ENCODE measurements at regions not wholly inside any gene's neighbourhood (a gene's known extent, or its start where the extent isn't known, plus 50 kb on each side); places are given as distances from the start of the nearest gene placed in this dataset.

DNA sequence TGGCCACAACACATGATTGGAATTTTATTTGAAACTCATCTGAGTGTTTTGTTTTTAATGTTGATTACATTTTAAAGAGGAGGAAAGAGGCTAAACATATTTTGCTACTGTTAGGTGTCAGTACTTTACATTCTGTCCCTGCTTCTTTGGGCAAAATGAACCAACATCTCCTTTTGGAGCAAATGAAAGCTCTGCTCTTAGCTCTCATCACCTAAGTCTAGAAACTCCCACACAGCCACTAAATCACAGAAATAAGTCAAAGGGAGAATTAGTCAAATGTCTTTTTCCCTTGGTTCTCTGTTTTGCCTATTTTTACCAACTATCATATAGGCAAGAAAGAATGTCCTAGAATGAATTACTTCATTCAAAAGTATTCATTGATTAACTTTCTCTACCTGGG, 666.8 kb downstream of the RNF144A start:
- Histone ChIP-seq H3F3A (ENCODE audit: insufficient read depth, low read length, poor library complexity, severe bottlenecking) (no peaks in the 10 kb centered on the region), H3K4me3 (ENCODE audit: low read length) (no peak overlapping the region), H3K27ac (ENCODE audit: low read length) (no peak overlapping the region), H3K9ac (ENCODE audit: low read length) (no peak overlapping the region), H3K79me2 (replicated peaks; ENCODE audit: insufficient read depth, low read length) (no peaks in the 10 kb centered on the region), H2AFZ (ENCODE audit: low read depth, low read length) (no peak overlapping the region), H3K36me3 (ENCODE audit: insufficient read depth, low read length) (no peaks in the 10 kb centered on the region), H3K9me3 (ENCODE audit: low read length) (no peaks in the 10 kb centered on the region), H3K4me2 (ENCODE audit: low read length) (no peak overlapping the region), H3K27me3 (ENCODE audit: insufficient read depth, low read depth, low read length) (no peaks in the 10 kb centered on the region), H3K9me2 (ENCODE audit: insufficient read depth, low read length) (no peaks in the 10 kb centered on the region), H4K20me1 (ENCODE audit: insufficient read depth) (no peaks in the 10 kb centered on the region)
- TF ChIP-seq, protein P1, sequence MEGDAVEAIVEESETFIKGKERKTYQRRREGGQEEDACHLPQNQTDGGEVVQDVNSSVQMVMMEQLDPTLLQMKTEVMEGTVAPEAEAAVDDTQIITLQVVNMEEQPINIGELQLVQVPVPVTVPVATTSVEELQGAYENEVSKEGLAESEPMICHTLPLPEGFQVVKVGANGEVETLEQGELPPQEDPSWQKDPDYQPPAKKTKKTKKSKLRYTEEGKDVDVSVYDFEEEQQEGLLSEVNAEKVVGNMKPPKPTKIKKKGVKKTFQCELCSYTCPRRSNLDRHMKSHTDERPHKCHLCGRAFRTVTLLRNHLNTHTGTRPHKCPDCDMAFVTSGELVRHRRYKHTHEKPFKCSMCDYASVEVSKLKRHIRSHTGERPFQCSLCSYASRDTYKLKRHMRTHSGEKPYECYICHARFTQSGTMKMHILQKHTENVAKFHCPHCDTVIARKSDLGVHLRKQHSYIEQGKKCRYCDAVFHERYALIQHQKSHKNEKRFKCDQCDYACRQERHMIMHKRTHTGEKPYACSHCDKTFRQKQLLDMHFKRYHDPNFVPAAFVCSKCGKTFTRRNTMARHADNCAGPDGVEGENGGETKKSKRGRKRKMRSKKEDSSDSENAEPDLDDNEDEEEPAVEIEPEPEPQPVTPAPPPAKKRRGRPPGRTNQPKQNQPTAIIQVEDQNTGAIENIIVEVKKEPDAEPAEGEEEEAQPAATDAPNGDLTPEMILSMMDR (IDR thresholded peaks at IDR 0.05; ENCODE audit: poor library complexity, severe bottlenecking), result no peak
- no peak for TF ChIP-seq EZH2 (IDR thresholded peaks at IDR 0.05; ENCODE audit: borderline replicate concordance, insufficient read depth, low read length, poor library complexity, severe bottlenecking)
- no peak for TF ChIP-seq TAF1 (IDR thresholded peaks at IDR 0.05; ENCODE audit: low read depth)
- no peak for TF ChIP-seq POLR2AphosphoS5 (IDR thresholded peaks at IDR 0.05)
- TF ChIP-seq MXI1 (conservative IDR thresholded peaks at IDR 0.05; ENCODE audit: poor library complexity, severe bottlenecking), result no peak
- no peak for TF ChIP-seq SMC3 (conservative IDR thresholded peaks at IDR 0.05; ENCODE audit: poor library complexity)
- TF ChIP-seq, protein P2, sequence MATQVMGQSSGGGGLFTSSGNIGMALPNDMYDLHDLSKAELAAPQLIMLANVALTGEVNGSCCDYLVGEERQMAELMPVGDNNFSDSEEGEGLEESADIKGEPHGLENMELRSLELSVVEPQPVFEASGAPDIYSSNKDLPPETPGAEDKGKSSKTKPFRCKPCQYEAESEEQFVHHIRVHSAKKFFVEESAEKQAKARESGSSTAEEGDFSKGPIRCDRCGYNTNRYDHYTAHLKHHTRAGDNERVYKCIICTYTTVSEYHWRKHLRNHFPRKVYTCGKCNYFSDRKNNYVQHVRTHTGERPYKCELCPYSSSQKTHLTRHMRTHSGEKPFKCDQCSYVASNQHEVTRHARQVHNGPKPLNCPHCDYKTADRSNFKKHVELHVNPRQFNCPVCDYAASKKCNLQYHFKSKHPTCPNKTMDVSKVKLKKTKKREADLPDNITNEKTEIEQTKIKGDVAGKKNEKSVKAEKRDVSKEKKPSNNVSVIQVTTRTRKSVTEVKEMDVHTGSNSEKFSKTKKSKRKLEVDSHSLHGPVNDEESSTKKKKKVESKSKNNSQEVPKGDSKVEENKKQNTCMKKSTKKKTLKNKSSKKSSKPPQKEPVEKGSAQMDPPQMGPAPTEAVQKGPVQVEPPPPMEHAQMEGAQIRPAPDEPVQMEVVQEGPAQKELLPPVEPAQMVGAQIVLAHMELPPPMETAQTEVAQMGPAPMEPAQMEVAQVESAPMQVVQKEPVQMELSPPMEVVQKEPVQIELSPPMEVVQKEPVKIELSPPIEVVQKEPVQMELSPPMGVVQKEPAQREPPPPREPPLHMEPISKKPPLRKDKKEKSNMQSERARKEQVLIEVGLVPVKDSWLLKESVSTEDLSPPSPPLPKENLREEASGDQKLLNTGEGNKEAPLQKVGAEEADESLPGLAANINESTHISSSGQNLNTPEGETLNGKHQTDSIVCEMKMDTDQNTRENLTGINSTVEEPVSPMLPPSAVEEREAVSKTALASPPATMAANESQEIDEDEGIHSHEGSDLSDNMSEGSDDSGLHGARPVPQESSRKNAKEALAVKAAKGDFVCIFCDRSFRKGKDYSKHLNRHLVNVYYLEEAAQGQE (IDR thresholded peaks at IDR 0.05; ENCODE audit: borderline replicate concordance), result no peak

DNA sequence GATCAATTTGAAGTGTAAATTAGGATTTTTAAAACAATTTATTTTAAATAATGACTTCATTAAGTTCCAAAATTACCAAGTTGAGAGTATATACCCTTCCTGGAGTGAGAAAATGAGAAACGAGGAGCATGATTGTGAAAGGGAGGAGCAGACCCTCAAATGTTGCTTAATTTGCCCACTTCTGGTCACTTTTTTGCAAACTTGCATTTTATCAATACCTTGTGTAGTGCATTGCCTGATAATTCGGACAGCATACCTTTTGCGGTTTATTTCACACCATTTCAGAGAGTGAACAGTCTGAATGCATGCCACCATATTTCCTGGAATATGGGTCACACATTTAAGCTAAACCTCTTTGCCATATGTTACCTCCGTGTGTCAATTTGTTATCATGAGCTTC, 669.7 kb downstream of the RNF144A start:
- no peak overlapping the region for H3K27ac ChIP-seq (ENCODE audit: low read length)
- no peak overlapping the region for H3K9ac ChIP-seq (ENCODE audit: low read length)
- no peaks in the 10 kb centered on the region for H3K36me3 ChIP-seq (ENCODE audit: insufficient read depth, low read length)
- H2AFZ ChIP-seq (ENCODE audit: low read depth, low read length), result no peak overlapping the region
- no peaks in the 10 kb centered on the region for H3K9me2 ChIP-seq (ENCODE audit: insufficient read depth, low read length)
- H3K27me3 ChIP-seq (ENCODE audit: insufficient read depth, low read depth, low read length), result no peaks in the 10 kb centered on the region
- H3K4me2 ChIP-seq (ENCODE audit: low read length), result no peak overlapping the region
- TF ChIP-seq SMC3 (conservative IDR thresholded peaks at IDR 0.05; ENCODE audit: poor library complexity), result no peak
- TF ChIP-seq EP300 (conservative IDR thresholded peaks at IDR 0.05; ENCODE audit: poor library complexity, severe bottlenecking), result no peak
- TF ChIP-seq RAD21 (conservative IDR thresholded peaks at IDR 0.05), result no peak
- TF ChIP-seq TAF1 (IDR thresholded peaks at IDR 0.05; ENCODE audit: low read depth), result no peak
- TF ChIP-seq, protein P2 (IDR thresholded peaks at IDR 0.05; ENCODE audit: borderline replicate concordance), result no peak
- TF ChIP-seq POLR2AphosphoS5 (IDR thresholded peaks at IDR 0.05), result no peak
- TF ChIP-seq MXI1 (conservative IDR thresholded peaks at IDR 0.05; ENCODE audit: poor library complexity, severe bottlenecking), result no peak
- TF ChIP-seq, protein P1 (IDR thresholded peaks at IDR 0.05; ENCODE audit: poor library complexity, severe bottlenecking), result no peak
- no peak for TF ChIP-seq EZH2 (IDR thresholded peaks at IDR 0.05; ENCODE audit: borderline replicate concordance, insufficient read depth, low read length, poor library complexity, severe bottlenecking)
- H4K20me1 ChIP-seq (ENCODE audit: insufficient read depth), result no peaks in the 10 kb centered on the region
- no peaks in the 10 kb centered on the region for H3F3A ChIP-seq (ENCODE audit: insufficient read depth, low read length, poor library complexity, severe bottlenecking)
- no peaks in the 10 kb centered on the region for H3K9me3 ChIP-seq (ENCODE audit: low read length)
- no peak overlapping the region for H3K4me3 ChIP-seq (ENCODE audit: low read length)
- no peaks in the 10 kb centered on the region for H3K79me2 ChIP-seq (replicated peaks; ENCODE audit: insufficient read depth, low read length)

Data from neural cell (in vitro differentiated cells).